ENCODE measurements at regions not wholly inside any gene's neighbourhood (a gene's known extent, or its start where the extent isn't known, plus 50 kb on each side); places are given as distances from the start of the nearest gene placed in this dataset.

- TF ChIP-seq POLR2A (IDR thresholded peaks at IDR 0.05; ENCODE audit: low read depth, low read length) = no peak
- TF ChIP-seq POLR2AphosphoS5 (IDR thresholded peaks at IDR 0.05; ENCODE audit: low read depth, low read length) = no peak
- TF ChIP-seq TAF1 (IDR thresholded peaks at IDR 0.05; ENCODE audit: borderline replicate concordance, low read depth, low read length) = no peak
Observed at GRCh38 chr5:61966997-61967396, 339.0 kb upstream of the KIF2A start.
